RWPE2 (cell line): ENCODE measurements at regions not wholly inside any gene's neighbourhood (a gene's known extent, or its start where the extent isn't known, plus 50 kb on each side); places are given as distances from the start of the nearest gene placed in this dataset.

ENCODE experiments used
- ATAC-seq: fragments of 200-7000 bp; cut with Tn5 transposase; 3 replicates; pipeline ENCODE4 v1.9.1; 2021; ENCODE audit warnings: low read depth
- DNase-seq: peaks from one replicate; pipeline ENCODE4 v3.0.0-alpha.2; 2020; ENCODE audit warnings: low spot score
- H3K27ac ChIP-seq: fragments of 450-650 bp; 2 replicates; pipeline ENCODE4 v1.5.1; 2017; ENCODE audit warnings: mild to moderate bottlenecking; ENCODE audit not compliant: poor library complexity, severe bottlenecking
- H3K27me3 ChIP-seq: fragments of 250-450 bp; sonication (Bioruptor Pico); 2 replicates; pipeline ENCODE4 v1.5.1; 2021; ENCODE audit warnings: mild to moderate bottlenecking, moderate library complexity; ENCODE audit not compliant: insufficient read depth, poor library complexity, severe bottlenecking
- H3K36me3 ChIP-seq: fragments of 250-450 bp; sonication (Bioruptor Pico); 2 replicates; pipeline ENCODE4 v1.5.1; 2020; ENCODE audit warnings: low read depth, mild to moderate bottlenecking, moderate library complexity
- H3K4me1 ChIP-seq: fragments of 250-450 bp; sonication (Bioruptor Pico); 2 replicates; pipeline ENCODE4 v1.5.1; 2021; ENCODE audit warnings: mild to moderate bottlenecking, moderate library complexity; ENCODE audit not compliant: insufficient read depth, poor library complexity, severe bottlenecking
- H3K4me3 ChIP-seq: fragments of 250-450 bp; sonication (Bioruptor Pico); 2 replicates; pipeline ENCODE4 v1.5.1; 2021; ENCODE audit warnings: mild to moderate bottlenecking, moderate library complexity; ENCODE audit not compliant: severe bottlenecking
- H3K9me3 ChIP-seq: fragments of 250-450 bp; sonication (Bioruptor Pico); 2 replicates; pipeline ENCODE4 v1.5.1; 2021; ENCODE audit warnings: mild to moderate bottlenecking, moderate library complexity; ENCODE audit not compliant: severe bottlenecking
- TF ChIP-seq, protein P1 (sequence below): fragments of 450-650 bp; IDR thresholded peaks from one replicate; pipeline ENCODE4 v1.5.1; 2017; ENCODE audit warnings: mild to moderate bottlenecking, moderate library complexity; ENCODE audit not compliant: poor library complexity, severe bottlenecking

DNA sequence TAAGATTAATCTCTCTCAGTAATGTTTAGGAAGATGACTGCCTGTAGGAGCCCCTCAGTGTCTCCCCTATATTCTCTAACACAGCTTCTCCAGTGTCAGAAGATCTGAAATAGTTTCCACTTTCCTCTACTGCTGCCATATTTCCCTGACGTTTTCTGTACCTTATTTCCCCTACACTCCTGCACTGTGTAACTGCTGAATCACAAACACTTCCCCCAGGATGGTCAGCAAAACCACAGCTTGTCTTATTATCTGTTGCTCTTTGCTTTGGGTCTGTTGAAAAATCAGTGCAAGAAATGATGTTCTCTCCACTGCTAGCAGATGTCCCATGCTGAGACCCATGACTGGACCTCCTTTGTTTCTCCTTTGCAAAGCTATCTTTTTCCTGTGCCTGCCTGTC, 441.7 kb downstream of the EPHA4 start:
- no peak overlapping the region for H3K4me3 ChIP-seq
- H3K36me3 ChIP-seq = no peaks in the 10 kb centered on the region
- no peaks in the 10 kb centered on the region for H3K9me3 ChIP-seq
- DNase-seq (no peak), ATAC-seq (no peak)
- TF ChIP-seq, protein P1, sequence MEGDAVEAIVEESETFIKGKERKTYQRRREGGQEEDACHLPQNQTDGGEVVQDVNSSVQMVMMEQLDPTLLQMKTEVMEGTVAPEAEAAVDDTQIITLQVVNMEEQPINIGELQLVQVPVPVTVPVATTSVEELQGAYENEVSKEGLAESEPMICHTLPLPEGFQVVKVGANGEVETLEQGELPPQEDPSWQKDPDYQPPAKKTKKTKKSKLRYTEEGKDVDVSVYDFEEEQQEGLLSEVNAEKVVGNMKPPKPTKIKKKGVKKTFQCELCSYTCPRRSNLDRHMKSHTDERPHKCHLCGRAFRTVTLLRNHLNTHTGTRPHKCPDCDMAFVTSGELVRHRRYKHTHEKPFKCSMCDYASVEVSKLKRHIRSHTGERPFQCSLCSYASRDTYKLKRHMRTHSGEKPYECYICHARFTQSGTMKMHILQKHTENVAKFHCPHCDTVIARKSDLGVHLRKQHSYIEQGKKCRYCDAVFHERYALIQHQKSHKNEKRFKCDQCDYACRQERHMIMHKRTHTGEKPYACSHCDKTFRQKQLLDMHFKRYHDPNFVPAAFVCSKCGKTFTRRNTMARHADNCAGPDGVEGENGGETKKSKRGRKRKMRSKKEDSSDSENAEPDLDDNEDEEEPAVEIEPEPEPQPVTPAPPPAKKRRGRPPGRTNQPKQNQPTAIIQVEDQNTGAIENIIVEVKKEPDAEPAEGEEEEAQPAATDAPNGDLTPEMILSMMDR = no peak
- no peaks in the 10 kb centered on the region for H3K4me1 ChIP-seq
- H3K27ac ChIP-seq = no peak overlapping the region
- no peaks in the 10 kb centered on the region for H3K27me3 ChIP-seq

GRCh38 chr2:221133941-221134340, 438.2 kb downstream of the EPHA4 start:
- H3K27ac ChIP-seq = no peak overlapping the region
- H3K27me3 ChIP-seq = no peaks in the 10 kb centered on the region
- H3K9me3 ChIP-seq = no peaks in the 10 kb centered on the region
- no peak overlapping the region for H3K4me3 ChIP-seq
- TF ChIP-seq, protein P1 = no peak
- DNase-seq (no peak), ATAC-seq (no peak)
- H3K36me3 ChIP-seq = no peaks in the 10 kb centered on the region
- H3K4me1 ChIP-seq = no peaks in the 10 kb centered on the region

DNA sequence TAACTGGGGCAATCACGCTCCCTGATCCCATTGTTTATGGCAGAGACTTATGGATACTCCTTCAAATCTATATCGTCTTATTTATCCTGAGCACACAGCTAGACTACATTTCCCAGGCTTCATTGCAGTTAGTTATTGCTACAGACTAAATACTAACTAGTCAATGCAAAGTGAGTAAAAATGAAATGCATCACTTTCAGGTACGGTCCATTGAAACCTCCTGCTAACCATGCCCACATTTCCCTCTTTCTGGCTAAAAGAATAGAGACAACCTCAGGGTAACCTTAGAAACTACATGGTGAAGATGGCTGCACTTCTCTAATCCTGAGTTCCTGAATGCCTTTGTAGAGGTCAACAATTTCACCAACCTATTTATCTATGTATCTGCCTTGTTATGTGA, 437.4 kb downstream of the EPHA4 start:
- Histone ChIP-seq H3K36me3 (no peaks in the 10 kb centered on the region), H3K27me3 (no peaks in the 10 kb centered on the region), H3K4me3 (no peak overlapping the region), H3K4me1 (no peaks in the 10 kb centered on the region), H3K27ac (no peak overlapping the region), H3K9me3 (no peaks in the 10 kb centered on the region)
- DNase-seq = no peak
- TF ChIP-seq, protein P1 = no peak
- no peak for ATAC-seq

DNA sequence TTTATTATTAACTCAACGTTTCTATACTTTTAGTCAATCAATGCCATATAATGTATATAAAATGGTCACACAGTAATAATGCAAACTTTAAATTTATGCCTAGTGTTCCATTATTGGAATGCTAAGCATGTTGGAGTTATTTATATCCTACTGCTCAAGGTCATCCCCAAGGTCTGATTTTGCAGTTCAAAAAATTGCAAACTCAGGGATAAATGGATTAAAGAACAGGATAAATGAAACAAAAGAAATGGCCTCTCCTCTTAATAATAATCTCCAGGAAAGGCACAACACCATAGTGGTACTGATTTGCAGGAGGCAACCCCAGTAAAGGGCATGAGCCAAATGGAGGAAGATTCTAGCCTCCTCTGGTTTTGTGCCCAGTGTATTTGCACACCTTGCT, 436.4 kb downstream of the EPHA4 start:
- ATAC-seq (no peak), DNase-seq (no peak)
- H3K27ac ChIP-seq = no peak overlapping the region
- no peaks in the 10 kb centered on the region for H3K27me3 ChIP-seq
- H3K9me3 ChIP-seq = no peaks in the 10 kb centered on the region
- TF ChIP-seq, protein P1 = no peak
- H3K36me3 ChIP-seq = no peaks in the 10 kb centered on the region
- no peaks in the 10 kb centered on the region for H3K4me1 ChIP-seq
- H3K4me3 ChIP-seq = no peak overlapping the region

DNA sequence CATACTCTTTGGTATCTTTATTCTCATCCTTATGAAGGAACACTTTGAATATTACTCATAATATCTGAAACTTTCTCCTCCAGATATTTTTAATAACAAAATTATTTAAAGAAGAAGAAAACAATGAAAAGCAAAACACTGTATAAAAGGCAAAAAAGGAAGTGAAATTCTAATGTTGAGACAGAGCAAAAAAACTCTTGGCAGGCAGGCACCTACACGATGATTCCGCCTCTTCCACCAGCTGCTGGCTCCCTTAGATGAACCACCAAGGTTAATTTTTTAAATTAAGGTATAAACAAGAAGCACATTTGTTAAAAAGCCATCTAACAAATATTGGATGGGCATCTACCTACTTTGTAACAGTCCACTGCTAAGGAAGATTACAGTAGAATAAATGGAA, 434.7 kb downstream of the EPHA4 start:
- ATAC-seq = no peak
- no peaks in the 10 kb centered on the region for H3K9me3 ChIP-seq
- no peak overlapping the region for H3K4me3 ChIP-seq
- no peak for DNase-seq
- no peaks in the 10 kb centered on the region for H3K4me1 ChIP-seq
- no peaks in the 10 kb centered on the region for H3K36me3 ChIP-seq
- H3K27ac ChIP-seq = no peak overlapping the region
- H3K27me3 ChIP-seq = no peaks in the 10 kb centered on the region
- TF ChIP-seq, protein P1 = no peak
